Naive thymus-derived CD8-positive, alpha-beta T cell (primary cell): ENCODE measurements at regions not wholly inside any gene's neighbourhood (a gene's known extent, or its start where the extent isn't known, plus 50 kb on each side); places are given as distances from the start of the nearest gene placed in this dataset.

Experiments used
- ATAC-seq, 2 donors: fragments of 150-1000 bp; cut with Tn5 transposase in 1 of 2; sonication (Bioruptor Pico), chemical (Tn5 transposase) in 1 of 2; 1 replicate in 1 of 2; 2 replicates in 1 of 2; pipeline ENCODE4 v1.10.0; 2021; ENCODE audit warnings: mild to moderate bottlenecking in 2 of 2, moderate library complexity in 2 of 2
- POLR2A ChIA-PET: fragments of 350-600 bp; sonication (Branson Sonifier 250); formaldehyde crosslinking; loops from one replicate; lab custom pipeline; 2021; ENCODE audit warnings: antibody characterized with exemption; lab: Charles Lee
- DNase-seq, 10 donors: peaks; one replicate each; pipeline versions ENCODE4 v3.0.0 to v3.0.0-alpha.2; 2020 to 2022
- H3K27ac Mint-ChIP-seq, 10 donors: one replicate each; pipeline ENCODE4 v1.8.0; 2020 to 2022; ENCODE audit warnings: mild to moderate bottlenecking in 10 of 10, mixed read lengths in 10 of 10, moderate library complexity in 4 of 10, inconsistent platforms in 1 of 10
- H3K27me3 Mint-ChIP-seq, 5 donors: one replicate each; pipeline ENCODE4 v1.8.0; 2021 to 2022; ENCODE audit warnings: mixed read lengths in 5 of 5
- H3K36me3 Mint-ChIP-seq, 3 donors: one replicate each; pipeline ENCODE4 v1.8.0; 2020 to 2022; ENCODE audit warnings: mixed read lengths in 3 of 3, mild to moderate bottlenecking in 2 of 3, inconsistent platforms in 1 of 3
- H3K4me1 Mint-ChIP-seq, 4 donors: one replicate each; pipeline ENCODE4 v1.8.0; 2021 to 2022; ENCODE audit warnings: mixed read lengths in 4 of 4
- H3K4me3 Mint-ChIP-seq, 10 donors: one replicate each; pipeline ENCODE4 v1.8.0; 2020 to 2022; ENCODE audit warnings: mild to moderate bottlenecking in 10 of 10, mixed read lengths in 10 of 10, moderate library complexity in 6 of 10, inconsistent platforms in 1 of 10
- H3K9me3 Mint-ChIP-seq, 9 donors: one replicate each; pipeline ENCODE4 v1.8.0; 2020 to 2022; ENCODE audit warnings: mixed read lengths in 9 of 9, mild to moderate bottlenecking in 3 of 9, inconsistent platforms in 1 of 9, moderate library complexity in 1 of 9

GRCh38 chr3:174614036-174614435 lies 245.1 kb upstream of the NAALADL2 start:
- H3K4me3 Mint-ChIP-seq, result no peak overlapping the region
- no peak overlapping the region for H3K27ac Mint-ChIP-seq
- no peaks in the 10 kb centered on the region for H3K27me3 Mint-ChIP-seq
- no peaks in the 10 kb centered on the region for H3K36me3 Mint-ChIP-seq
- POLR2A ChIA-PET, result no interaction called here
- DNase-seq (no peak), ATAC-seq (no peak)
- H3K9me3 Mint-ChIP-seq, result peaks cover 0 to 12% (median 3%) of the 10 kb centered on the region in 9 donors
- H3K4me1 Mint-ChIP-seq, result peaks cover 0 to 6% (median under 1%) of the 10 kb centered on the region in 4 donors

GRCh38 chr3:174618368-174619080 lies 240.6 kb upstream of the NAALADL2 start:
- DNase-seq (no peak), ATAC-seq (no peak)
- H3K4me3 Mint-ChIP-seq, result no peak overlapping the region
- peaks cover 0 to 15% (median under 1%) of the 10 kb centered on the region in 4 donors for H3K4me1 Mint-ChIP-seq
- H3K36me3 Mint-ChIP-seq, result no peaks in the 10 kb centered on the region
- peaks cover 0 to 9% (median 0%) of the 10 kb centered on the region in 9 donors for H3K9me3 Mint-ChIP-seq
- H3K27ac Mint-ChIP-seq, result no peak overlapping the region
- no peaks in the 10 kb centered on the region for H3K27me3 Mint-ChIP-seq
- POLR2A ChIA-PET, result interaction anchor here (0.6 kb wide), 1 partner anchor 693 kb away, joined by 4 read pairs; no protein-coding TSS in a partner anchor

GRCh38 chr3:174619239-174619638 lies 239.9 kb upstream of the NAALADL2 start:
- Mint-ChIP-seq H3K36me3 (no peaks in the 10 kb centered on the region), H3K4me1 (peaks cover 0 to 15% (median under 1%) of the 10 kb centered on the region in 4 donors), H3K4me3 (no peak overlapping the region), H3K27me3 (no peaks in the 10 kb centered on the region), H3K9me3 (peaks cover 0 to 9% (median 0%) of the 10 kb centered on the region in 9 donors), H3K27ac (no peak overlapping the region)
- ATAC-seq (no peak), DNase-seq (no peak)
- POLR2A ChIA-PET, result no interaction called here

GRCh38 chr3:174620138-174620537 lies 239.0 kb upstream of the NAALADL2 start:
- Mint-ChIP-seq H3K9me3 (peaks cover 0 to 9% (median 0%) of the 10 kb centered on the region in 9 donors), H3K27me3 (no peaks in the 10 kb centered on the region), H3K4me3 (no peak overlapping the region), H3K27ac (no peak overlapping the region), H3K4me1 (peaks cover 0 to 15% (median under 1%) of the 10 kb centered on the region in 4 donors), H3K36me3 (no peaks in the 10 kb centered on the region)
- DNase-seq (no peak), ATAC-seq (no peak)
- POLR2A ChIA-PET, result no interaction called here

GRCh38 chr3:174620855-174621472 lies 238.2 kb upstream of the NAALADL2 start:
- Mint-ChIP-seq H3K27me3 (no peaks in the 10 kb centered on the region), H3K9me3 (peaks cover 0 to 9% (median 0%) of the 10 kb centered on the region in 9 donors), H3K4me3 (no peak overlapping the region), H3K27ac (no peak overlapping the region), H3K36me3 (no peaks in the 10 kb centered on the region), H3K4me1 (peaks cover 0 to 15% (median under 1%) of the 10 kb centered on the region in 4 donors)
- DNase-seq (no peak), ATAC-seq (no peak)
- POLR2A ChIA-PET, result no interaction called here

GRCh38 chr3:174633342-174633741 lies 225.8 kb upstream of the NAALADL2 start:
- H3K36me3 Mint-ChIP-seq, result no peaks in the 10 kb centered on the region
- POLR2A ChIA-PET, result interaction anchor here (0.5 kb wide), 1 partner anchor 182 kb away, joined by 3 read pairs; no protein-coding TSS in a partner anchor
- no peak for DNase-seq
- H3K4me3 Mint-ChIP-seq, result no peak overlapping the region
- H3K27me3 Mint-ChIP-seq, result no peaks in the 10 kb centered on the region
- H3K4me1 Mint-ChIP-seq, result no peaks in the 10 kb centered on the region
- ATAC-seq, result no peak
- H3K9me3 Mint-ChIP-seq, result peaks cover 0 to 9% (median 0%) of the 10 kb centered on the region in 9 donors
- no peak overlapping the region for H3K27ac Mint-ChIP-seq

- no peak for DNase-seq
- POLR2A ChIA-PET, result no interaction called here
- H3K4me1 Mint-ChIP-seq, result no peaks in the 10 kb centered on the region
- H3K27me3 Mint-ChIP-seq, result no peaks in the 10 kb centered on the region
- no peak overlapping the region for H3K4me3 Mint-ChIP-seq
- no peak for ATAC-seq
- H3K36me3 Mint-ChIP-seq, result no peaks in the 10 kb centered on the region
- no peak overlapping the region for H3K27ac Mint-ChIP-seq
- peaks cover 0 to 9% (median 0%) of the 10 kb centered on the region in 9 donors for H3K9me3 Mint-ChIP-seq
Observed at GRCh38 chr3:174636451-174636850, 222.7 kb upstream of the NAALADL2 start.

- Mint-ChIP-seq H3K4me1 (no peaks in the 10 kb centered on the region), H3K27ac (no peak overlapping the region), H3K36me3 (no peaks in the 10 kb centered on the region), H3K27me3 (no peaks in the 10 kb centered on the region), H3K9me3 (peaks cover 0 to 4% (median 0%) of the 10 kb centered on the region in 9 donors), H3K4me3 (no peak overlapping the region)
- DNase-seq (no peak), ATAC-seq (no peak)
- POLR2A ChIA-PET, result no interaction called here
Observed at GRCh38 chr3:174639406-174639805, 219.7 kb upstream of the NAALADL2 start.

- no peaks in the 10 kb centered on the region for H3K36me3 Mint-ChIP-seq
- POLR2A ChIA-PET, result no interaction called here
- ATAC-seq (no peak), DNase-seq (no peak)
- no peak overlapping the region for H3K4me3 Mint-ChIP-seq
- no peak overlapping the region for H3K27ac Mint-ChIP-seq
- H3K4me1 Mint-ChIP-seq, result no peaks in the 10 kb centered on the region
- no peaks in the 10 kb centered on the region for H3K27me3 Mint-ChIP-seq
- peaks cover 0 to 4% (median 0%) of the 10 kb centered on the region in 9 donors for H3K9me3 Mint-ChIP-seq
Observed at GRCh38 chr3:174639970-174640369, 219.2 kb upstream of the NAALADL2 start.

- no peak for ATAC-seq
- POLR2A ChIA-PET, result no interaction called here
- H3K27ac Mint-ChIP-seq, result no peak overlapping the region
Observed at GRCh38 chr3:174640932-174641331, 218.2 kb upstream of the NAALADL2 start.

GRCh38 chr3:174644287-174644686 lies 214.8 kb upstream of the NAALADL2 start:
- Mint-ChIP-seq H3K4me1 (no peaks in the 10 kb centered on the region), H3K27ac (no peak overlapping the region), H3K4me3 (no peak overlapping the region), H3K9me3 (peaks cover 0 to 7% (median 0%) of the 10 kb centered on the region in 9 donors), H3K27me3 (no peaks in the 10 kb centered on the region), H3K36me3 (no peaks in the 10 kb centered on the region)
- no peak for DNase-seq
- POLR2A ChIA-PET, result no interaction called here
- ATAC-seq, result no peak

More at GRCh38 chr3:174640932-174641331, 218.2 kb upstream of the NAALADL2 start:
- peaks cover 0 to 4% (median 0%) of the 10 kb centered on the region in 9 donors for H3K9me3 Mint-ChIP-seq
- no peak for DNase-seq
- no peaks in the 10 kb centered on the region for H3K27me3 Mint-ChIP-seq
- no peak overlapping the region for H3K4me3 Mint-ChIP-seq
- H3K36me3 Mint-ChIP-seq, result no peaks in the 10 kb centered on the region
- H3K4me1 Mint-ChIP-seq, result no peaks in the 10 kb centered on the region

- Mint-ChIP-seq H3K27me3 (no peaks in the 10 kb centered on the region), H3K9me3 (peaks cover 0 to 9% (median 0%) of the 10 kb centered on the region in 9 donors), H3K4me3 (no peak overlapping the region), H3K27ac (no peak overlapping the region), H3K4me1 (no peaks in the 10 kb centered on the region), H3K36me3 (no peaks in the 10 kb centered on the region)
- POLR2A ChIA-PET, result no interaction called here
- DNase-seq, result no peak
- no peak for ATAC-seq
Observed at GRCh38 chr3:174651951-174652350, 207.2 kb upstream of the NAALADL2 start.

- H3K36me3 Mint-ChIP-seq, result no peaks in the 10 kb centered on the region
- POLR2A ChIA-PET, result no interaction called here
Observed at GRCh38 chr3:174659511-174659910, 199.6 kb upstream of the NAALADL2 start.

More at GRCh38 chr3:174659511-174659910, 199.6 kb upstream of the NAALADL2 start:
- H3K27me3 Mint-ChIP-seq, result no peaks in the 10 kb centered on the region
- ATAC-seq (no peak), DNase-seq (no peak)
- H3K4me3 Mint-ChIP-seq, result no peak overlapping the region
- H3K27ac Mint-ChIP-seq, result no peak overlapping the region
- peaks cover 0 to 1% (median 0%) of the 10 kb centered on the region in 9 donors for H3K9me3 Mint-ChIP-seq
- no peaks in the 10 kb centered on the region for H3K4me1 Mint-ChIP-seq
